KBM-7 (cell line): ENCODE measurements at regions not wholly inside any gene's neighbourhood (a gene's known extent, or its start where the extent isn't known, plus 50 kb on each side); places are given as distances from the start of the nearest gene placed in this dataset.
"Not testable (repeated sequence)": the region's sequence is repeated elsewhere in the genome, so short reads cannot be mapped to it uniquely, and the experiment has no call there.

Experiments
- DNase-seq: peaks from one replicate; pipeline ENCODE4 v3.0.0-alpha.2; 2015
- in situ Hi-C: fragments of 300-500 bp; cut with MboI; formaldehyde crosslinking; loops from 2 replicates; pipeline ENCODE4 v1.14.3; 2020; ENCODE audit warnings: low sequenced_read_pairs, low pct_unique_long_range_greater_than_20kb, mixed read lengths

DNA sequence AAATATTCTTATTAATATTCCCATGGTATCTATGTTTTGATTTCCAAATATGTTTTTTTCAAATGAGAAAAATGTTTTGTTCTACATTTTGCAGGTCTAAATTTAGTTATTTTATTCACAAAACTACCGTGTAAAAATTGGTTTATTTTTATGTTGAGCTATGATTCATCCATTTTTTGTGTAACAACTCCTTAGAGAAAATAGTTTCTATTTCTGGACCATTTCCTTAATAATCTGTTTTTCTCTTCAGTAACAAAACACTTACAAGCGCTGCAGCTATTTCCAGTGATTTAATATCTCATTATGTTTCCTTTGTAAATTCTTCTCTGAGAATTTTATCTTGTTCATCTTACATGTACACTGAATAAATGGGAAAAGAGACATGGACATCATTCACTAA is 550.7 kb upstream of the SLITRK5 start:
- DNase-seq, result no peak
- in situ Hi-C loops, result no loop called here

GRCh38 chr13:87122551-87122950 is 548.6 kb upstream of the SLITRK5 start:
- peak; percentile 33 for DNase-seq

GRCh38 chr13:87123987-87124784 is 547.0 kb upstream of the SLITRK5 start:
- DNase-seq, result peak; percentile 98
- in situ Hi-C loops, result no loop called here

More at GRCh38 chr13:87122551-87122950, 548.6 kb upstream of the SLITRK5 start:
- in situ Hi-C loops, result no loop called here

GRCh38 chr13:87124785-87125074 is 546.4 kb upstream of the SLITRK5 start:
- in situ Hi-C loops, result no loop called here
- DNase-seq, result no peak

DNA sequence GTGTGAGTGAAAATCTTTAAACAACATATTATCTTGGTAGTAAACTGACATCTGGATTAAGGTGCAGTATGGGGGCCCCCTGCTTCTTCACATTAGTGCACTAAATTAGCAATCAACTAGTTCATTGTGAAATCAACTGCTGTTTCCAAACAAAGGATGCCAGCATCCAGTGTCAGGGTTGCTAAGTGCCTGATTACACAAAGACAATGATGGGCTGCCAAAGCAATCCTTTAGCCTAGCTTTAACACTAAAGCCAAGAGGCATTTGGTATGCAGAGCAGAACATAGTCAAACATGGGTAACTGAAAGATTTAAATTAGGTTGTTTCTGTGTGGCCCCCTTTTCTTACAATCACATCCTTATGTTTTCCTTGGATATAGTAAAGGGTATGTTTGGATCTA is 543.1 kb upstream of the SLITRK5 start:
- in situ Hi-C loops, result no loop called here
- no peak for DNase-seq

GRCh38 chr13:87128491-87128890 is 542.7 kb upstream of the SLITRK5 start:
- in situ Hi-C loops, result no loop called here
- no peak for DNase-seq

GRCh38 chr13:87129602-87130300 is 541.4 kb upstream of the SLITRK5 start:
- DNase-seq, result no peak
- in situ Hi-C loops, result no loop called here

GRCh38 chr13:87130423-87130822 is 540.7 kb upstream of the SLITRK5 start:
- DNase-seq, result no peak
- in situ Hi-C loops, result no loop called here

DNA sequence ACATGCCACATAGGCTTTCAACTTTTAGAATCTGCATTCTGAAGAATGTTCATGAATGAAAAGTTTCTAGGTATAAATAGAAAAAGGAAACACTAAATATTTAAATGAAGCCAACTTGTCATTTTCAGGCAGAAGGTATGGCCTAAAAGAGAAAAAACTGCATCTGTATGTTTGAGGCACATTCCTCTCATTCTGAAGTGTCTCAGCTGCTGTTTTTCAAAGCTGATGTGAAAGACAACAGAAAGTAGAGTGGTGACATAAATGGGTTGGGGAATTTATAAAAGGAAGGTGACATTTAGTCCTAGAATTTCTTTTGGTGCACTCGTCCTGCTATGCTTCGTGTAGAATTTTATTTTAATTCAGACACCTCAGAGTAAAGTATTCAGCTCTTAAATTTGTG is 539.6 kb upstream of the SLITRK5 start:
- in situ Hi-C loops, result no loop called here
- no peak for DNase-seq

DNA sequence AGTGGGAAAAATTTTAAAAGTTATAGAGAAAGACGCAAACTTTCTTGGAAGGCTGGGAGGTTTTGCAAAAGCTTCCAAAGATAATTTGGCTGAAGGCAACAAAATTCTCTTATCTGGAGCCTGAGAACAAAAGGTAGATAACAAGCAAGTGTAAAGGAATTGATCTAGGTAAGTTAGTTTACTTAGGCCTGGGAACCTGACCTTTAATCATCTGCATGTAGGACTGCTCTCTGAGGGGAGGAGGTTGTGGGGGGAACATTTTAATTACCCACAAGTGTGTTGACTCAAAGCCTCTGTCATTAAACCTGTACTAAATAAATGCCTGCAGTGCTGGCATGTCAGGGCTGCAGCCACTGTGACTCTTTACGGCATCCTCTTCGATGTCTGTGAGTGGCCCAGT is 532.3 kb upstream of the SLITRK5 start:
- in situ Hi-C loops, result no loop called here
- no peak for DNase-seq

DNA sequence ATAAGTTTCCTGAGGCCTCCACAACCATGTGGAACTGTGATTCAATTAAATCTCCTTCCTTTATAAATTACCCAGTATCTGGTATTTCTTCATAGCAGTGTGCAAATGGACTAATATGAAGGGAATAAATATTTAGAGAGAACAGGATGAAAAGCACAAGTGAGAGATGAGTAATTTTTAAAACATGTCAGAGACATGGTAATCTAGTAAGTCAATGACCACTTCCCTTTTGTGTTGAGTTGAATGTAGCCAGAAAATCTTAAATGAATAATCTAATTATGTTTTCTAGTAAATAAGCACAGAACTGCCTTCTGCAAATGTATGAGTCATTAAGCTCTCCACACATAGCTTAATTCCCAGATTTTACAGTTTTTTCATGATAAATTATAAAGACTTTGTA is 524.1 kb upstream of the SLITRK5 start:
- DNase-seq, result no peak
- in situ Hi-C loops, result no loop called here

DNA sequence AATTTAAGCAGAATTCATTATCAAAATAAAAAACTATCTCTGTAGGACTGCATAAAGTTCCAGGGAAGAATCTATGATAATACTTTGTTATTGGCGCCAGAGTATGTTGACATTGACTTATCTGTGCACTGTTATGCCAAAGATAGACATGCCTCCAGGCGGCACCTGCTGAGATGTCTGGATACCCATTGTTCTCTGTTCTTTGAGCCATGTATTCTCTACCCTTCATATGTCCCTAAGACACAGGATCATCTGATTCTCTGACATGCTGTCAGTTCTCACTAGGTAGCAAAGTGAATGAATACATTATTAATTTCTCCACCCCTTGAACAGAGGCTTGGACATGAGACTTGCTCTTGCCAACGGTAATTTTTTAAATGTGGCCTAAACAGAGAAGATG is 517.8 kb upstream of the SLITRK5 start:
- DNase-seq, result no peak
- in situ Hi-C loops, result no loop called here

DNA sequence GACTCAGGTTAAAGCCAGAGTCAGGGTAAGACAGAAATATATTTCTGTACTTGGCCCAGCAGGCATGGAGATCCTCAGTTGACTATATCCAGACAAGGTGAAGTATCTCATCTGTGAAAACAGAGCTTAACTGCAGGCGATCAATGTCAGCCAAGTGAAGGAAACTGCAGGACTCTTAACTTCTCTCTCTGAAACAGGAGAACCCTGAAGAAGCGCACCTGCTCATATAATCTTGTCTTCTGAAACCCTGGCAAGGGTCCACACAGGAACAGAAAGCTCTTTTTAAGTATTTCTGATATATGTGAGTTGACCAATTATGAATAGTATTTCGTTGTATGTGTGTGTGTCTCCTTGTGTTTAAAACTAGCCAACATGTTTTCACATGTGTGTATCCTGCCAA is 504.8 kb upstream of the SLITRK5 start:
- no peak for DNase-seq
- in situ Hi-C loops, result no loop called here

DNA sequence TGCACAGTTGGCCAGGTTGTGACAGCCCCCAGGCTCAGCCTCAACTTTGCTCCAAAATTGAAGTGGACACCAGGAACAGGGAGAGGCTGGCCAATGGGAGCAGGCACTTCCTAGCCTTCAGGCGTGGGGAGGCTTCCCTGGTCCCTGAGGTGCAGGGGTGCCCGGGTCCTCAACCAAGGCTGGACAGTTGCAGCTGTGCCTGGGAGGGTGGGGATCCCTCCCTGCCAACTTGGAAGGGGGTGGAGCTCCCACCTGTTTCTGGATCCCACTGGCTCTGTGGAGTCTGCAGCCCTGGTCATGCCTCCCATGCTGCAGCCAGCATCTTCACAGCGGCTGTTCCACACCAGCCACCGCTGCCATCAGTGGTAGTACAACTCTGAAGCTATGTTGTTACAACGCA is 502.8 kb upstream of the SLITRK5 start:
- no peak for DNase-seq
- in situ Hi-C loops, result no loop called here

GRCh38 chr13:87169337-87169736 is 501.8 kb upstream of the SLITRK5 start:
- no peak for DNase-seq
- in situ Hi-C loops, result no loop called here

- in situ Hi-C loops, result no loop called here
- DNase-seq, result no peak
Measured at GRCh38 chr13:87172166-87172835, 498.9 kb upstream of the SLITRK5 start.

DNA sequence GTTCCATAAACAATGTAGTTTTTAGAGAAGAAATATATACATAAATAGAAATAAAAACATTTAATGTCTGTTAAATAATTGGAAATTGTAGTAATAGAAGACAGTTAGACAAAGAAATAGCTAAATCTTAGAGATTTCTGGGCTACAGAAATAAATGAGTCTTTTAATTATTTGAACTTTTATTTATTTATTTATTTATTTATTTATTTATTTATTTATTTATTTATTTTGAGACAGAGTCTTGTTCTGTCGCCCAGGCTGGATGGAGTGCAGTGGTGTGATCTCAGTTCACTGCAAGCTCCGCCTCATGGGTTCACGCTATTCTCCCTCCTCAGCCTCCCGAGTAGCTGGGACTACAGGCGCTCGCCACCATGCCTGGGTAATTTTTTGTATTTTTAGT is 486.0 kb upstream of the SLITRK5 start:
- in situ Hi-C loops, DNase-seq: not testable (repeated sequence)

DNA sequence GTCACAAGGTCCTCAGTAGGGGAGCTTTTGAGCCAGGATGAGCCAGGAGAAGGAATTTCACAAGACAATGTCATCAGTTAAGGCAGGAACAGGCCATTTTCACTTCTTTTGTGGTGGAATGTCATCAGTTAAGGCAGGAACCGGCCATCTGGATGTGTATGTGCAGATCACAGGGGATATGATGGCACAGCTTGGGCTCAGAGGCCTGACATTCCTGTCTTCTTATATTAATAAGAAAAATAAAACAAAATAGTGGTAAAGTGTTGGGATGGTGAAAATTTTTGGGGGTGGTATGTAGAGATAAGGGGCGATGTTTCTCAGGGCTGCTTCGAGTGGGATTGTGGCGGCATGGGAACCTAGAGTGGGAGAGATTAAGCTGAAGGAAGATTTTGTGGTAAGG is 484.5 kb upstream of the SLITRK5 start:
- DNase-seq, in situ Hi-C loops: not testable (repeated sequence)

- in situ Hi-C loops, DNase-seq: not testable (repeated sequence)
Measured at GRCh38 chr13:87191485-87191884, 479.7 kb upstream of the SLITRK5 start.

DNA sequence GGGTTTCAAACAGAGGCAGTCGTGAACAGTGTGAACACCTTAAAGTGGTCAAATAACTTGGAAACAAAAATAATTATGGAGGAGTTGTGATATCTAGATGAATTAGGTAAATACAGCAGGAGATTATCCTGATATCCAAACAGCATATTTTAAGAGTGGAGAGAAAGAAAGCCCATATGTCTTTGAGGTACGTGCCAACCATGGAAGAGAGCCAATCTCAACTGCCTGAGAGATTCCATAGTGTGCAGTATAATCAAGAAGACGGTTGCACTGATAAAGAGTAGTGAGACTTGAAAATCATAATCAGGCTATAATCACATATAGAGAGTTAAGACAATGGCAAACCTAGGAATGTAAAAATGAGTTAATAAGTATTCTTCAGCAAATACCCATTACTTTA is 472.8 kb upstream of the SLITRK5 start:
- DNase-seq, result no peak
- in situ Hi-C loops, result no loop called here
